SIG-M5 treated with dmso at 0.1 percent for 504 hours (cell line): ENCODE measurements at regions not wholly inside any gene's neighbourhood (a gene's known extent, or its start where the extent isn't known, plus 50 kb on each side); places are given as distances from the start of the nearest gene placed in this dataset.

Experiments used
- DNase-seq: peaks from one replicate; lab custom pipeline; 2025; ENCODE audit not compliant: unreplicated experiment; lab: John Stamatoyannopoulos, UW

DNA sequence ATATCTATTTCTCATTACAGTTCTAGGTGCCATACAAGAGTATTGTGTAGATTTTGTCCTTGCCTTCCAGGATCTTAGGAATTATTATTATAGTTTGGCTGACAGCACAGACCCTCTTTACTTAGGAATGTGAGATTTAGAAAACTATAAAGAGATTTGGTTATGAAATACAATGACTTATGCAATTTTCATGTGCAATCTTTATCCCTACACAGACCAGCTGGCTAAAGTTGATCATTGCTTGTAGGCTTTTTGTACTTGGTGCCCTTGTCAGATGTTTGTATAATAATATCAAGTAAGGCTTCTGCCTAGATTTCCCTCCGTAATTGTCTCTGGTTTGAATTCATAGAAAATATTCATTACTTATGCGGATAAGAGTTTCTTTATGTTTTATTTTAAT, 174.5 kb upstream of the GAP43 start:
- DNase-seq, result no peak

DNA sequence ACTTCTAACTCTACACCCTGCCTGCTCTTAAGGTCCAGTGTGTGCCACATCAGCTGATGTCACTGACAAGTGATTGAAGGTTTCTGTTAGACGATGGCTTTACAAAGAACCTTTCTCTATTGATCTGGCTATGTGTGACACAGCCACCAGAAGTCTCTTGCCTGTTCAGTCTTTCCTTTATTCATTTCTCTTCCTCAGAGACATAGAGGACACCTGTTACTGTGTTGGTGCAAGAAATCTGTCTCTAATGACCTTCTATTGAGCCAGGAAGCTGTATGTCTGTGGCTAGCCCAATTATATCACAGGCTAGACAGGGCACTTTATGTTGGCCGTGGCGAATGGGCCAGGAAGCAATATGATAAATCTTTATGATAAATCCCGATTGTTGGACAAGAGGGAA, 173.3 kb upstream of the GAP43 start:
- no peak for DNase-seq

DNA sequence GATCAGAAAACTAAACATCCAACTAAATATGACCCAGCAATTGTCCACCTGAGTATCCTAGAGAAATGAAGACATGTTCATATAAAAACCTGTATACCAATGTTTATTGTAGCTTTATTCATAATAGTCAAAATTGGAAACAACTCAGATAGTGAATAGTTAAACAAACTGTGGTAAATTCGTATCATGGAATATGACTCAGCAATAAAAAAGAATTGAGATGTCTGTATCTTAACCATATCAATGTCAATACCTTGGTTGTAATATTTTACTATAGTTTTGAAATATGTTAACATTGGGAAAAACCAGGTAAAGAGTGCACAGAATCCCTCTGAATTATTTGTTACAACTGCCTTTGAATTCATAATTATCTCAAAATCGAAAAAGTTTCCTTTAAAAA, 159.3 kb upstream of the GAP43 start:
- no peak for DNase-seq

DNA sequence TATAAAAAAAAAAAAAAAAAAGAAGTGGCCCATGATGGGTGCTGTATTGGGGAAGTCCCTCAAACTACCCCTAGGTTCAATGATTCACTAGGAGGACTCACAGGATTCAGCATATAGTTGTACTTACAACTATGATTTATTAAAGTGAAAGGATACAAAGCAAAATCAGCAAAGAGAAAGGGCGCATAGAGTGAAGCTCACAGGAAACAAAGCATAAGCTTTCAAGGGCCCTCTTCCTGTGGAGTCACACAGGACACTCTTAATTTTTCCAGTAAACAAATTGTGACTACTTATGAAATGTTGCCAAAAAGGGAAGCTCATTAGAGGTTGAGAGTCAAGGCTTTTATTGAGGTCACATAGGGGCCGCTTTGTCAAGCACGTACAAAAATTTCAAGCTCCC, 153.7 kb upstream of the GAP43 start:
- no peak for DNase-seq

DNA sequence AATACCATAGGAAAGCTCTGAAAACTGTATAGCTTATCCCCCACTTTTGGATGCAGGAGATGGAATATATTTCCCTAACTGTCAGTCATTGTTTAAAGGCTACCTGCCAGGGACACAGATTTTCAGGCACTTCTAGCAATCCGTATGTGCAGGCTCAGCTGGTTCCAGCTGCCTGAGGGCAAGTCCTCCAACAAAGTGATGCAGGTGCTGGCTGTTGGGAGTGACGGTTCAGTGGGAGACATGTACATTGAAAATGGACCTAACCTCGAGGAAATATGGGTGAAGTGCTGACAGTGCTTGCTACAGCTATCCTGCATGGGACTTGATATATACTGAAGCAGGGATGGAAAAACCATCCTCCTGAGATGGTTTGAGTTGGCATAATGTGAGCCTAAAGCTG, 153.1 kb upstream of the GAP43 start:
- no peak for DNase-seq

DNA sequence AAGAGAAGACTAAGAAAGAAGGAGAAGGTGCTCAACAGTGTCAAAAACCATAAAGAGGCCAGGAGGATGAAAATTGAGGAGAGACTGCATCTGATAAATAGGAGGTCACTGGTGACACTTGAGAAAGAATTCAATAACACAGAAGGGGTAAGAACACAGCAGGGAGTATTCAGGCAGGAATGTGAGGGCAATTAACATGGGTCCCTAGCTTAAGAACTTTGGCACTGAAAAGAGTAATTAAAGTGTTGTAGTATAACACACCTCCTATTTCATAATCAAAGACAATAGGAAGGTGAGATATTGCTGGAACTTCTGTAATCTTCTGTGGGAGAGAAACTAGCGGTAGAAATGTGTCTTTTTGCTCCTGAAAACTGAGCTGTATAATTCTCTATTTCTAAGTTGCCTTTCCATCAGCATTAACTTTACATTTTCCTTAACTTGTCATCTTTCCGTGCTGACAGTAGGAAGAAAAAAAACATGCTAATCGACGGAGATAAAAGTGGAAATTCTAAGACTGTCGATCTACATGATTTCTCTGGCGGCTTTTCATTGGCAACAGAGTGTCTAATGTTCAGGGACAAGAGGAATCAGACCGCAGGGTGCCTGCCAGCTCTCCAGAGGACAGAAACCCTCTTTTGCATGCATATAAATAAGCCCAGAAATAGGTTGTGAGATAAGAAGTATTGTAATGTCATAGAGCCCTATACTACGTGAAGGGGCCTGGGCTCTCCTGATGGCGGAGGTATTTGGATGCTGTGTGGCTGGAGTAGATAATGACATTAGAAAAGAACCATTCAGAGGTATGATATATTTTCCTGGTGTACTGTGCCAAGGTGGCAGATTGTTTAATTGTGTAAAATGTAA, 147.9 kb upstream of the GAP43 start:
- DNase-seq, result no peak

DNA sequence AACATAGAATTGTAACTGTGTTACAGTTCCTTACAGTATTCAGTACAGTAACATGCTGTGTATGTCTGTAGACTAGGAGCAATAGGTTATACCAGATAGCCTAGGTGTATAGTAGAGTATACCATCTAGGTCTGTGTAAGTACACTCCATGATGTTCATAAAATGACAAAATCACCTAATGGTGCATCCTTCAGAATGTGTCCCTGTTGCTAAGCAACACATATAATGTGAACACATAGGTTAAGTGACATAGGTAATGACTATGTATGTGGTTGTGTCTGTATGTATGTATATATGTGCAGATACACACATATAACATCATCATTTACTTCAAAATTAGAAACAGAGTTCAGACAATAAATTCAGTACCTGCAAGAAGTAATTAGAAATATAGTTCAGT, 146.8 kb upstream of the GAP43 start:
- no peak for DNase-seq

DNA sequence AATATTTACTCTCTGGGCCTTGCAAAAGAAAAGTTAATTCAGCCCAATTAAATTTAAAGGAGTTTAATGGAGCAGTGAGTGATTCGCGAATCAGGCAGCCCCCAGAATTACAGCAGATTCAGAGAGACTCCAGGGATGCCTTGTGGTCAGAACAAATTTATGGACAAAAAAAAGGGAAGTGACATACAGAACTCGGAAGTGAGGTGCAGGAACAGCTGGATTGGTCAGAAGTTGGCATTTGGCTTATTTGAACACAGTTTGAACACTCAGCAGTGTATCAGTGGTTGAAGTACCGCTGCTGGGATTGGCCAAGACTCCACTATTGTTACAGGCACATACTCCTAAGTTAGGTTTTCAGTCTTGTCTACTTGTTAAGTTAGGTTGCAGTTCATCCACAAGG, 145.0 kb upstream of the GAP43 start:
- peak; percentile 14 for DNase-seq

DNA sequence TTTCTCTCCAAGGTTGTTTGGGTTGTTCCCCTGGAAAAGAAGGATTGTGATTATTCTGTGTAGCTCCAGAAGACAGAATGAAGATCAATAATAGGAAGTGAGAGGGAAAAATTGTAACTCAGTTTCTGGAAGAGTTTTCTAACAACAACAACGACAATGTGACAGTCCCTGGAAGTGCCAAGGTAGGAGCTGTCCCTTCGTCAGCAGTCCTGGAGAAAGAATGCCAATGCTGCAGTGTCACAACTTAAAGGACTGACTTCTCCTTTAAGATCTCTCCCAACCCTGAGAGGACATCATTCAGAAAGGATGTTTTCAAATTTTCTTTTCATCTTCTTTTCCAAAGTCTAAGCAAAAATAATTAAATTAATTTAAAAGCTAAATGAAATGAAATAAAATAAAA, 136.4 kb upstream of the GAP43 start:
- no peak for DNase-seq

DNA sequence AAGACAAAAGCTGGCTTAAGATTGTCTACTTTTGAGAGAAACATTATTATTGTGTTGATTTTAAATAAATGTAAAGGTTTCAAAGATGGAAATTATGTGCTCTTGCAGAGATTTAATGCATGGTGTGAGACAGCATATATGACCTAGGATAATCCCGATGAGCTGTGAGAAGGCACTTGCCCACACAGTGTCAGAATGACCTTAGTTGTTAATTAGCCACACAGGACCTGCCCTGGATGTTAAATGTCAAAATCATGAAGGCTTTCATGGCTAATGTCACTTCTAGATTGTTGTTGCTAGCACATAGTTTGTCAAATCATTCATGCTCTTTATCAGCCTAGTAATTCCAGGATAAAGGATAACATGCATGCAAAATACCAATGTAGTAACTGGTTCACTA, 135.3 kb upstream of the GAP43 start:
- DNase-seq, result no peak

DNA sequence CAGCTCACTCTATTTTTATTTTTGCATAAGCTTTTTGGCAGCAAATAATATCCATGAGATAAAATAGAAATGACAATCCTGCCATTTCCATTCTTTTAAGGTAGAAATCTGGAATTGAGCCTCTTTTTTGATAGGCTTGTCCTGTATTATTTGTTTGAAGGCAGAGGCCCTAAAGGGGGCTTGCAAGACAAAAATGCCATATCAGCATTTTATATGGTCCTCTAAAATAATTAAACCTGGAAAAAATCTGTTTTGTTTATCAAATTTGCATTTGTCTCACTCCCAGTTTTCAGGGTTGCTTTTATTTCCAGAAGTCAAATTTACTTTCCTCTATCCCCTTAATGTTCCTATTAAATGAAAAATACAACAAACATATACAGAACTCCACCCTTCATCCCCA, 134.9 kb upstream of the GAP43 start:
- DNase-seq, result no peak

DNA sequence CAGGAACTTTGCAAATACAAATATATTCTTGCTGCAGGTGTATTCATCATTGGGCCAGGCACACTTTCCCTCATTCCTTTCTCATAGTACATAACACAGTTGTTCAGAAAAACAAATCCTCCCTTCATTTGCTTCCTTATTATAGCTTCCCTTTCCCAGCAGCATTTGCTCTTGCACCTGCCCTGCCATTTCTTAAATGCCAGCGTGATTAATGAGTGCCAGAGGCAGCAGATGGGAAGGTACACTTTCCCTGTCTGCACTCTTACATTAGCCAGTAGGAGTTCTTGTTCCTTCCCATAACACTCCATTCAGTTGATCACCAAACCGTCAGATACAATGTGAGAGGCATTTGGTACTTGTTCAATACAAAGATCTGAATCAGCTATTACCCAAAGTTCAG, 128.5 kb upstream of the GAP43 start:
- no peak for DNase-seq

DNA sequence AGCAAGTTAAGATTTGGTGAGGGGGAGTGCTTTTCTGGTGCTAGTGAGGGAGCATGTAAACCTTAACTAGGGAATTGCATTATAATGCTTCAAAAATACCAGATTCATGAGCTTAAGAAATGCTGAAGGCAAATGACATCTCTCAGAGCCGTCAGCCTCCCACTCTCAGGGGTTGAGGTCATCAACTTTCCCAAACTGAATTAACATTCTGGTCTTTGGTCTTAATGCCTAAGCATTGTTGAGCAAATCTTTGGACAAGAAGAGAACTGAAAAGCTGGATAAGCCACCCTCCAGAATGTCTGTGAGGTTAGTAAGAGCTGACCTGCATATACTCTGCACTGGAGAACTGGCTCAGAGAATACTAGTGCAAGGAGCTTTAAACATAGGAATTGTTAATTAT, 124.9 kb upstream of the GAP43 start:
- DNase-seq, result no peak

DNA sequence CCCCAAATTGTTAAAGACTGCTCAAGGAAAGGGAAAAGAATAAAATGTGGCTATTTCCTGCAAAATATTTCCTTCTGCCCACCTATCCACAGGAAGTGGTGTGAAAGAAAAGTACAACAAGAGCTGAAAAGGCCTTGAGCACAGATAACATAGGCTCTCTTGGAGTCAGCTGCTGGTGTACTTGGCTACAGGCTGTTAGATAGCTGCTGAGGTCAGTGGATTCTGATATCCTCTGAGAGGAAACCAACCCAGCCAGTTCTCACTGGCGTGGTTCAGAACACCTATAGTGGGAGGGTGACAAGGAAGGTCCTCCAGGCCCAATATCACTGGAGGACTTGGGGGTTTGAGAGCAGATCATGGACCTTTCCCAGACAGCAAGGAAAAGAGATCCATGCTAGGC, 124.4 kb upstream of the GAP43 start:
- DNase-seq, result no peak

DNA sequence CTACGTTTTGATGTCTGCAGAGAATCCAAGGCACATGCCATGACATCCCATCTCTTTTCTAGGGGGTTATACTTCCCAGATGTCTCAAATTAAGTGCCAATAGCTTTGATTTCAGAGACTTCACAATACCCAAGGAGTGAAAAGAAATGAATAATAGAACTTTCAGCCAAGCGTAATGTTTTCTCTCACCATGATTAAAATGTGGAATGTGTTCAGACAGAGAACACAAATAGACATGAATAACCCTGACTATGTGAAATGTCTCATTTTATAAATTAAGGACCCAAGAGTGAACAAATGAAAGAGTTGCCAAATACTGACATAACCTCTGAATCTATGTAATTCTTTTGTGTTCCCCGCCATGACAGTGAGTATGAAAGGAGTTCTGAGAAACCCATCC, 123.6 kb upstream of the GAP43 start:
- no peak for DNase-seq

DNA sequence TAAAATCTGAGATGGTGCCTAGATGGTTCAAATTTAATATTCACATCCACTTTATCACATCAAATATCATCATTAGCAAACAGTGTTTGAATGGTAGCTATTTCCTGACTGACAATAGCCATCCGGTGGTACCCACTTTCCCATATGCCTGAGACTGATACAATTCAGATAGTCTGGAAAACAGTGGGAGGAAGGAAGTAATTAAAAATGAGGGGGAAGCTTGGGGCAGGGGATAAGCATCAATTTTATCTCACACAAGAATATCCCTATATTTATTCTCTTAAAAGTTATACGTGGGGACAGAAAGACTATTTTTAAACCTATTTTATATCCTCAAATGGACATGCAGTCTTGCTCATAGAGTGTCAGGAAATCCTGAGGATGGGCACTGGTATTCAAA, 122.5 kb upstream of the GAP43 start:
- DNase-seq, result no peak

DNA sequence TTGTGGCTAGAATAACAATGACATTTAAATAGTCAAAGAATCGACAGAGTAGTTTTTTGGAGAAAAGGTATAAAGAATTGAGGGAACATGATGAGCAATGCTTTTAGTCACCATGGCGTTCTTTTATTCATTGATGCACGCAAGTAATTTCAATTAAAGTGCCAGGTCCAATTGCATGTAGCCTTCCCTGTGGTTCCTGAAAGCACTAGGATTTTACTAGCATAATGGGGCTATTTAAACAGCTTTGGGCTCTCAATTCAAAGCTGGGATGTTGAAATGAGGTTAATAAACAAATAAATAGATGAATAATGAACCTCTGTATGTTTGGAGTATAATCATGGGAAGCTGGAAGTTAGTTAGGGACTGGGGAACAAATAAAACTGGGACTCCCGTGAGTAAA, 121.2 kb upstream of the GAP43 start:
- DNase-seq, result no peak

DNA sequence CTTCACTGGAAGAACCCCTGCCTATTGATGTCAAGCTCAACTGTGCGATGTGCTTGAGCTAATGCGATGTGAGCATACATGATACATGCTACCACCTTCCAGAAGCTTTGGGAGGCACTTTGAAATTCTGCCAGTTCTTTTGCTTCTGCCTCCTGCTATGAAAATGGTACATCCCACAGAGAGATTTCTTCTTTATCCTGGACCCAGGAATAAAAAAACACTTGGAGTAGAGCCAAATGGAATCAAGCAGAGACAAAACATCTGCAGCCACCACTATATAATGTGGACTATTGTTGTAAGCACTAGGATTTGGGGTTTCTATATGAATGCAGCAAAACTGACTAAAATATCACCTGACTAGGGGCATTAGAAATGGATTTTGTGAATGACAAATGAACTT, 119.9 kb upstream of the GAP43 start:
- no peak for DNase-seq

DNA sequence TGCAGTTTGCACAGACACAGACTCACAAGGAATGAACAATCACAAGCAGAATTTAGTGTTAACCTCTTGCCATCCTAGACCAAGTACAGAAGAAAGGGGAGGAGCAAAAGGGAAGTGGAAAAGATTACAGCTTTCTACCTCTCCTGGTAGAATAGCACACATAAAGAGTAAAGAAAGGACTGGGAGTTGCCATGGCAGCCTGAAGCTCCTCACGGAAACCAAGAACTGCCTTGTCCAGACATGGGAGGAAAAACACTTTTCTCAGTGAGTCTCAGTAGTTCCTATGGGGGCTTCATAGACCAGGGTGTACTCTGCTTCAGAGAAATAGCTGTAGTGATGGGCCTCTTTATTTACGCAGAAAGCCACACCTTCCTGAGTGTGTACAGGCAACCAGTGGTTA, 114.7 kb upstream of the GAP43 start:
- no peak for DNase-seq

DNA sequence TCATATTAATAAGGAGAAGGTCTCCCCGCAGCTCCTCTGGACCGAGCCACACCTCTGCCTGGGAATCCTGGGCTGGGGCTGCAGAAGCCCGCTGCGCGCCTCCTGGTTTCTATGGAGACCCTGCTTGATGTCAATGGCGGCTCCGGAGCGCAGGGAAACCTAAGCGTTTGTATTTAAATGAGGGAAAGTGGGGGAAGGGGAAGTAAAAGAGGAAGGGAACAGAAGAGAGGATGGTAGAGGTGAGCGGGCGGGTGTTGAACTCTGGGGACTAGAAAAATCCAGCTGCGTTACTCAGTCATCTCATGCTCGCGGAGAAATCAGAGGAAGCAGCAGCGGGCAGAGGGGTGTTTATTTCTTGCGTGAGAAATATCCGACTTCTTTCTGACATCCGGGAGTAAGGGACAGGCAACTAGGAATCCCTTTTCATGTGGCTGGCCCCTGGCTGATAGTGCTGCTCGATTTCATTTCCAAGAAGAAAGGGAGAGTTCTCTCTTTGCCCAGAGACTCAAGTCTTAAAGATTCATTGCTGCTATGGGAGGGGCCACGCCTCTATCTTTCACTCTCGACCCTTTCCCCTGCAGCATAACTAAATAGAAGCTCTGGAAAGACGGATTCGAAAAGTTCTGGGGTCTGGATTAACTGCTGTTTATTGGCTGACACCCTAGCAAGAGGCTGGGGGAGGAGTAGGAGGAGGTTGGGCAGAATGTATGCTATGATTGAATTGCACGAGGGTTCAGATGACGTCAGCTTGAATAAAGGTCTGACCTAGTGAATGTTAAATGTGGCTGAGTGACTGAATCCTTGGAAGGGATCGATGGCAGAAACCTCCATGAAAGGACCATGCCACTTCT, 110.5 kb upstream of the GAP43 start:
- DNase-seq, result no peak

DNA sequence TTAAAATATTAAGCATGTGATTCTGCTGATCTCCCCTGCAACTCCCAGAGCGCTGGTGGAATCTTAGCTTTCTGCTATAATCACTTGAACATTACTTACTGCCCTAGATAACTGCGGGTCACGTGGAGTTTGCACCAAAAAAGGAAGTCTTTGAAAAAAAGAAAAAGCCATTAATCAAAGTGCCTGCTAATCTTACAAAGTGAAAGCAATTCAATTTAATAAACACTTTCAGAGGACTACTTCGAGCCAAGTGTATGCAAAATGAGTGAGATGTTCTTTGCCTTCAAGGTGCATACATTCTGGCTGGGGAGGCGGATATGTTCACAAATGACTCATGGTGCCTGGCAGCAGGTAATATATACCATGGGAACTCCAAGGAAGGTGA, 109.9 kb upstream of the GAP43 start:
- DNase-seq, result no peak

DNA sequence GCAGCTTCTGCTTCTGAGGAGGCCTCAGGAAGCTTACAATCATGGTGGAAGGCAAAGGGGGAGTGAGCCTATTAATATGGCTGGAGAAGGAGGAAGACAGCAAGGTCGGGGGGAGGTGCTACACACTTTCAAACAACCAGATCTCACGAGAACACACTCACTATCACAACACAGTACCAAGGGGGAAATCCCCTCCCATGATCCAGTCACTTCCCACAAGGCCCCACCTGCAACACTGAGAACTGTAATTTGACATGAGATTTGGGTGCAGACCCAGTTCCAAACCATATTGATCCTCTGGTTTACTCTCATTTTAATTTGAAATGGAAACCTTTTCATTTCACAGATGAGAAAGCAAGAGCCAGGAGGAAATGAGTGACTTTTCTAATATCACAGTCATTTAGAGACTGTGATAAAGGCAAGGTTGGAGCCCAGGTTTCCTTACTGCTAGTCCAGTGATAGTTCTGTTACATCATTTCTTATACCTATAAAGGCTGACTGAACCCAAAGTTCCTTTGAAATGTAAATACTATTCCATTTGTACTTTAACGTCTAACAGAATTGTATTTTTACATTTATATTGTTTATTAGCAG, 105.8 kb upstream of the GAP43 start:
- no peak for DNase-seq
